Esophagus muscularis mucosa (tissue), 4 donors: ENCODE measurements at regions not wholly inside any gene's neighbourhood (a gene's known extent, or its start where the extent isn't known, plus 50 kb on each side); places are given as distances from the start of the nearest gene placed in this dataset.
"Not testable (repeated sequence)": the region's sequence is repeated elsewhere in the genome, so short reads cannot be mapped to it uniquely, and the experiment has no call there.

Source experiments
- DNase-seq: peaks from one replicate; pipeline ENCODE4 v3.0.0-alpha.2; 2017; ENCODE audit errors: extremely low spot score
- H3K27ac ChIP-seq, 4 donors: fragments of 200-600 bp; sonication (generic); replicated peaks in 1 of 4; 1 replicate in 3 of 4; 2 replicates in 1 of 4; pipeline ENCODE4 v1.5.1; 2016 to 2019; ENCODE audit warnings: mild to moderate bottlenecking in 1 of 4
- H3K27me3 ChIP-seq, 4 donors: fragments of 200-600 bp; sonication (generic); one replicate each; pipeline versions ENCODE4 v1.5.1 to v1.6.0; 2016 to 2019
- H3K36me3 ChIP-seq, 4 donors: fragments of 200-600 bp; sonication (generic); one replicate each; pipeline ENCODE4 v1.5.1; 2016 to 2019
- H3K4me1 ChIP-seq, 4 donors: fragments of 200-600 bp; sonication (generic); one replicate each; pipeline ENCODE4 v1.5.1; 2016 to 2019
- H3K4me3 ChIP-seq, 4 donors: fragments of 200-600 bp; sonication (generic); 1 replicate in 2 of 4; 2 replicates in 2 of 4; pipeline ENCODE4 v1.5.1; 2016 to 2019; ENCODE audit warnings: mild to moderate bottlenecking in 4 of 4, moderate library complexity in 1 of 4
- H3K9me3 ChIP-seq, 4 donors: fragments of 200-600 bp; sonication (generic); 1 replicate in 3 of 4; 2 replicates in 1 of 4; pipeline ENCODE4 v1.5.1; 2016 to 2019
- CTCF ChIP-seq, 3 experiments: fragments of 200-600 bp in 2 of 3; fragments of 450-650 bp in 1 of 3; sonication (generic) in 2 of 3; IDR thresholded peaks; one replicate each; pipeline ENCODE4 v1.5.1; 2017 to 2019; ENCODE audit warnings: antibody characterized with exemption in 3 of 3, mild to moderate bottlenecking in 2 of 3, moderate library complexity in 1 of 3
- EP300 ChIP-seq: sonication (generic); formaldehyde crosslinking; IDR thresholded peaks from one replicate; pipeline ENCODE4 v1.6.1; 2017; ENCODE audit warnings: antibody characterized with exemption
- POLR2A ChIP-seq: fragments of 450-650 bp; IDR thresholded peaks from one replicate; pipeline ENCODE4 v1.6.1; 2017; ENCODE audit warnings: antibody characterized with exemption, moderate library complexity, mild to moderate bottlenecking, low read depth
- POLR2AphosphoS5 ChIP-seq, 2 donors: sonication (generic); formaldehyde crosslinking; IDR thresholded peaks; one replicate each; pipeline ENCODE4 v1.6.1; 2017; ENCODE audit warnings: antibody characterized with exemption in 2 of 2
- WGBS: methylation state at CpG from one replicate; pipeline ENCODE4 v1.1.5; 2018; 5-methylcytosine and 5-hydroxymethylcytosine counted together
- intact Hi-C: fragments of 100-400 bp; cut with DNase I; formaldehyde crosslinking; loops from one replicate; pipeline ENCODE4 v1.15.1; 2023

GRCh38 chr1:78203410-78203982 is 157.7 kb downstream of the GIPC2 start:
- H3K27me3 ChIP-seq, intact Hi-C loops, H3K4me3 ChIP-seq, H3K36me3 ChIP-seq, H3K9me3 ChIP-seq, H3K27ac ChIP-seq, H3K4me1 ChIP-seq, DNase-seq: not testable (repeated sequence)
- 70% methylated on average over 11 of the region's 13 CpGs for WGBS

- TF ChIP-seq POLR2A (no peak), EP300 (no peak), CTCF (IDR thresholded peaks at IDR 0.05) (no peak), POLR2AphosphoS5 (IDR thresholded peaks at IDR 0.05) (no peak)
- Histone ChIP-seq H3K36me3 (no peaks in the 10 kb centered on the region), H3K27ac (no peak overlapping the region), H3K9me3 (peaks cover 0 to 23% (median 8%) of the 10 kb centered on the region in 4 donors), H3K4me3 (no peak overlapping the region), H3K4me1 (no peaks in the 10 kb centered on the region), H3K27me3 (no peaks in the 10 kb centered on the region)
- no peak for DNase-seq
- intact Hi-C loops = no loop called here
Measured at GRCh38 chr1:78210175-78210574, 164.4 kb downstream of the GIPC2 start.

- H3K27ac ChIP-seq = no peak overlapping the region
- WGBS = 86% methylated on average over 5 of the region's 7 CpGs
- no peaks in the 10 kb centered on the region for H3K36me3 ChIP-seq
- H3K9me3 ChIP-seq = peaks cover 0 to 31% (median 12%) of the 10 kb centered on the region in 4 donors
- no peak for TF ChIP-seq POLR2A
- no peak for TF ChIP-seq EP300
- no peak for TF ChIP-seq POLR2AphosphoS5 (IDR thresholded peaks at IDR 0.05)
- TF ChIP-seq CTCF (IDR thresholded peaks at IDR 0.05) = no peak
- no peaks in the 10 kb centered on the region for H3K27me3 ChIP-seq
- no peaks in the 10 kb centered on the region for H3K4me1 ChIP-seq
- no peak overlapping the region for H3K4me3 ChIP-seq
- DNase-seq = no peak
- intact Hi-C loops = no loop called here
Measured at GRCh38 chr1:78211483-78212092, 165.8 kb downstream of the GIPC2 start.

GRCh38 chr1:78214334-78214733 is 168.6 kb downstream of the GIPC2 start:
- WGBS = 94% methylated on average over 4 of the region's 4 CpGs
- H3K27ac ChIP-seq = no peak overlapping the region
- DNase-seq = no peak
- H3K27me3 ChIP-seq = no peaks in the 10 kb centered on the region
- H3K9me3 ChIP-seq = peaks cover 0 to 31% (median 12%) of the 10 kb centered on the region in 4 donors
- no peak overlapping the region for H3K4me3 ChIP-seq
- no peaks in the 10 kb centered on the region for H3K4me1 ChIP-seq
- intact Hi-C loops = no loop called here
- TF ChIP-seq POLR2A = no peak
- TF ChIP-seq POLR2AphosphoS5 (IDR thresholded peaks at IDR 0.05) = no peak
- no peak for TF ChIP-seq CTCF (IDR thresholded peaks at IDR 0.05)
- TF ChIP-seq EP300 = no peak
- no peaks in the 10 kb centered on the region for H3K36me3 ChIP-seq

GRCh38 chr1:78222225-78222959 is 176.6 kb downstream of the GIPC2 start:
- H3K4me1 ChIP-seq = peaks cover 0 to 3% (median 0%) of the 10 kb centered on the region in 4 donors
- no peaks in the 10 kb centered on the region for H3K36me3 ChIP-seq
- no peak overlapping the region for H3K4me3 ChIP-seq
- H3K27me3 ChIP-seq = no peaks in the 10 kb centered on the region
- WGBS = 88% methylated on average over 5 of the region's 5 CpGs
- peaks cover 0 to 10% (median 4%) of the 10 kb centered on the region in 4 donors for H3K9me3 ChIP-seq
- no peak for DNase-seq
- no peak for TF ChIP-seq CTCF (IDR thresholded peaks at IDR 0.05)
- TF ChIP-seq POLR2AphosphoS5 (IDR thresholded peaks at IDR 0.05) = no peak
- TF ChIP-seq EP300 = no peak
- no peak for TF ChIP-seq POLR2A
- H3K27ac ChIP-seq = no peak overlapping the region
- intact Hi-C loops = no loop called here
